Activated CD4-positive, alpha-beta T cell treated with anti-CD3 and anti-CD28 coated beads for 24 hours (primary cell): ENCODE measurements at regions not wholly inside any gene's neighbourhood (a gene's known extent, or its start where the extent isn't known, plus 50 kb on each side); places are given as distances from the start of the nearest gene placed in this dataset.
"Not testable (repeated sequence)": the region's sequence is repeated elsewhere in the genome, so short reads cannot be mapped to it uniquely, and the experiment has no call there.

Experiments
- DNase-seq, 2 donors: peaks; one replicate each; pipeline ENCODE4 v3.0.0-alpha.2; 2020; ENCODE audit warnings: low read depth in 2 of 2

GRCh38 chr4:116665716-116666115, 419.7 kb downstream of the TRAM1L1 start:
- no peak for DNase-seq

- DNase-seq = no peak
Observed at GRCh38 chr4:116664198-116664597, 421.2 kb downstream of the TRAM1L1 start.

DNA sequence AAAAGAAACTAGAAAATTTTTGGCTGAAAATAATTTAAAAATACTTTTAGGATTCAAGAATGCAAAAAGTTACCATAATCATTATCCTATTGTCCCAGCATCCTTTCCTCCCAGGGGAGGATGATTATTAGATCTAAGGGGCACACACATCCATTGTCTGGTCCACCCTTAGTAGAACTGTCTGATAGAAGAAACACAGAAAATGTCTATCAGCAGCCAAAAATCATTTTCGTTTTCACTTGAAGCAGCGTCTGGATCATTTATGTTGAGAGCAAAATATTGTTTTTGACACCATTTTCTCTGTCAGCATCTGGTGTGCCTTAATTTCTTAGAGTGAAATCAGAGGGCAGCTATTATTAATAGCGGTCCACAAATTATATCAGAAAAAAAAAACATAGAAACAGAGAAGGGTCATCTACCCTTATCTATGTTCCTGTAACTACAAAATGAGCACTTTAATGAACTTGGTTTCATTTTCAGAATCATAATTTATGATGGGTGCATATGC, 446.3 kb downstream of the TRAM1L1 start:
- no peak for DNase-seq

- no peak for DNase-seq
Observed at GRCh38 chr4:116638592-116638991, 446.8 kb downstream of the TRAM1L1 start.

DNA sequence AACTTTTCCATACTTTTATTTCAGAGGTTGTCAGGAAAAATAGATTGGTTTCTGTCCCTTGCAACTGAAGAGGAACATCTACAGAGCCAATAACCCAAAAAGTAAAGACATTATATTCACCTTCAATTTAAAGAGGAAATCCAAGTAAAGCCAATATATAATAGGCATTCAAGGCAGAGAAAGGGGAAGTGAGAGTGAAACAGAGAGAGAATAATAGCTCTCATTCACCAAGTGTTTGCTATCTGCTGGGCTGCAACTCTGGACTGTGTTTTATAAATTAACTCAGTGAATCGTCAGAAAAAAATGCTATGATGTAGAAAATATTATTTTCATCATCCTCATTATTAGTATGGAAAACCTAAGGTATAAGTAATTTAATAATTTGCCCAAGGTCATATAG, 448.5 kb downstream of the TRAM1L1 start:
- no peak for DNase-seq

DNA sequence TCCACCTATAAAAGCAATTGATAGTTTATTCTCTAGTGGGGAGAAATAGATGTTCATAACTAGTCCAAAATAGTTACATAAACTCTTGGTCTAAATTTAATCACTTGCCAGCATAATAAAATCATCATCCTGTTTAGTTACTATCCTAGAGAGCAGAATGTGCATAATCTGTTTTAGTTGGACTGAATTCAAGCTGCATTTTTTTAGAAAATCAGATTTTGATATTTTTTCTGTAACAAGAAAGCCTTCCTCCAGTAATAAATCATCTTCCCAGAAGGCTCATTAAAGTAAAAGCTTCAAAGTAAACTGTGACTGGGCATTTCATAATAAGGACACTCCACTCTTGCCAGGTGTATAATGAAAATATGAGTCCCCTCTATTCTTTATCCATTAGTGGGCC, 453.1 kb downstream of the TRAM1L1 start:
- DNase-seq = no peak

- DNase-seq = no peak
Observed at GRCh38 chr4:116628598-116628997, 456.8 kb downstream of the TRAM1L1 start.

DNA sequence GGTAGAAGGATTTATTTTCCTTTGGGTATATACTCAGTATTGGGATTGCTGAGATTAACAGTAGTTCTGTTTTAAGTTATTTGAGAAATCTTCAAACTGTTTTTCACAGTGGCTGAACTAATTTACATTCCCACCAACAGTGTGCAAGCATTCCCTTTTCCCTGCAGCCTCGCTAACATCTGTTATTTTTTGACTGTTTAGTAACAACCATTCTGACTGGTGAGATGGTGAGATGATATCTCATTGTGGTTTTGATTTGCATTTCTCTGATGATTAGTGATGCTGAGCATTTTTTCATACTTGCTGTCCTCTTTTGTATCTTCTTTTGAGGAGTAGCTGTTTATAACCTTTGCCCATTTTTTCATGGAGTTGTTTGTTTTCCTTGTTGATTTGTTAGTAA, 457.8 kb downstream of the TRAM1L1 start:
- no peak for DNase-seq

- DNase-seq = not testable (repeated sequence)
Observed at GRCh38 chr4:116619508-116619907, 465.9 kb downstream of the TRAM1L1 start.

GRCh38 chr4:116618638-116619037, 466.7 kb downstream of the TRAM1L1 start:
- no peak for DNase-seq

GRCh38 chr4:116603096-116603495, 482.3 kb downstream of the TRAM1L1 start:
- DNase-seq = no peak

GRCh38 chr4:116599859-116600258, 485.5 kb downstream of the TRAM1L1 start:
- peak in 1 of 2 donors; percentile 4 for DNase-seq

DNA sequence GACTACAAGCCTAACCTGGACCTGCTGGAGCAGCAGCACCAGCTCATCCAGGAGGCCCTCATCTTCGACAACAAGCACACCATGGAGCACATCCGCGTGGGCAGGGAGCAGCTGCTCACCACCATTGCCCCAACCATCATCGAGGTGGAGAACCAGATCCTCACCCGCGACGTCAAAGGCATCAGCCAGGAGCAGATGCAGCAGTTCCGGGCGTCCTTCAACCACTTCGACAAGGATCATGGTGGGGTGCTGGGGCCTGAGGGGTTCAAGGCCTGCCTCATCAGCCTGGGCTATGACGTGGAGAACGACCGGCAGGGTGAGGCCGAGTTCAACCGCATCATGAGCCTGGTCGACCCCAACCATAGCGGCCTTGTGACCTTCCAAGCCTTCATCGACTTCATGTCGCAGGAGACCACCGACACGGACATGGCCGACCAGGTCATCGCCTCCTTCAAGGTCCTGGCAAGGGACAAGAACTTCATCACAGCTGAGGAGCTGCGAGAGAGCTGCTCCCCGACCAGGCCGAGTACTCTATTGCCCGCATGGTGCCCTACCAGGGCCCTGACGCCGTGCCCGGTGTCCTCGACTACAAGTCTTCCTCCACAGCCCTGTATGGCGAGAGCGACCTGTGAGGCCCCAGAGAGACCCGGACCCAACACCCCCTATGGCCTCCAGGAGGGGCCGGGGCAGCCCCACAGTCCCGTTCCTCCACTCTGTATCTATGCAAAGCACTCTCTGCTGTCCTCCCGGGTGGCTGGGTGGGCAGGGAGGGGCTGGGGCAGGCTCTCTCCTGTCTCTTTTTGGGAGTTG, 486.2 kb downstream of the TRAM1L1 start:
- no peak for DNase-seq

DNA sequence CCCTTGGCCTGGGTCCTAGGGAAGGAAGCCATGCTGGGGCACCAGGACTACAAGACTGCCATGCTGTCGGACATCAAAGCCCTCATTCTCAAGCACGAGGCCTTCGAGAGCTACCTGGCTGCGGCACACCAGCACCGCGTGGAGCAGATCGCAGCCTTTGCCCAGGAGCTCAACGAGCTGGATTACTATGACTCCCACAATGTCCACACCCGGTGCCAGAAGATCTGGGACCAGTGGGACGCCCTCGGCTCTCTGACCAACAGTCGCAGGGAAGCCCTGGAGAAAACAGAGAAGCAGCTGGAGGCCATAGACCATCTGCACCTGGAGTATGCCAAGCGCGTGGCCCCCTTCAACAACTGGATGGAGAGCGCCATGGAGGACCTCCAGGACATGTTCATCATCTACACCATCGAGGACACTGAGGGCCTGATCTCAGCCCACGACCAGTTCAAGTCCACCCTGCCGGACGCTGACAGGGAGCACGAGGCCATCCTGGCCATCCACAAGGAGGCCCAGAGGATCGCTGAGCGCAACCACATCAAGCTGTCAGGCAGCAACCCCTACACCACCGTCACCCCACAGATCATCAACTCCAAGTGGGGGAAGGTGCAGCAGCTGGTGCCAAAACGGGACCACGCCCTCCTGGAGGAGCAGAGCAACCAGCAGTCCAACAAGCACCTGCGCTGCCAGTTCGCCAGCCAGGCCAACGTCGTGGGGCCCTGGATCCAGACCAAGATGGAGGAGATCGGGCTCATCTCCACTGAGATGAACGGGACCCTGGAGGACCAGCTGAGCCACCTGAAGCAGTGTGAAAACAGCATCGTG, 487.0 kb downstream of the TRAM1L1 start:
- no peak for DNase-seq

DNA sequence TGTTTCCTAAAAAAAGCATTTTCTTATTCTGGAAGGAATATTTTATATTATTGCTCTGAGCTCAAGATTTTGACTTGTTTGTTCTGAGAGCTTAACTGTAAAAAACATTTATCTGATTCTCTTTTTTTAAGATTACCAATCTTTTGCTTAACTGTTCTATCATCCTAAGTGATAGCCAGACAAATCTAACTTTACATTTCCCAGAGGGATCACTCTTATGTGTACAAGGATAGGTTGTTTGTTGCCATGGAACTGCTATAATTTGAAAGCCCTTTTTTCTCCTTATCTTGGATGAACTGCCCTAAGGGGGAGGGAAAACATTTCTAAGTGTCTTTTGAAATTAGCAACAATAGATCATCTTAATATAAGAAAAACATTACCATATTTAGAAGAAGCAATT, 494.7 kb downstream of the TRAM1L1 start:
- DNase-seq = no peak

- no peak for DNase-seq
Observed at GRCh38 chr4:116588783-116589182, 496.6 kb downstream of the TRAM1L1 start.

GRCh38 chr4:116585246-116585645, 500.1 kb downstream of the TRAM1L1 start:
- DNase-seq = no peak

GRCh38 chr4:116577321-116577720, 508.1 kb downstream of the TRAM1L1 start:
- no peak for DNase-seq

GRCh38 chr4:116573540-116573939, 511.8 kb downstream of the TRAM1L1 start:
- DNase-seq = no peak

DNA sequence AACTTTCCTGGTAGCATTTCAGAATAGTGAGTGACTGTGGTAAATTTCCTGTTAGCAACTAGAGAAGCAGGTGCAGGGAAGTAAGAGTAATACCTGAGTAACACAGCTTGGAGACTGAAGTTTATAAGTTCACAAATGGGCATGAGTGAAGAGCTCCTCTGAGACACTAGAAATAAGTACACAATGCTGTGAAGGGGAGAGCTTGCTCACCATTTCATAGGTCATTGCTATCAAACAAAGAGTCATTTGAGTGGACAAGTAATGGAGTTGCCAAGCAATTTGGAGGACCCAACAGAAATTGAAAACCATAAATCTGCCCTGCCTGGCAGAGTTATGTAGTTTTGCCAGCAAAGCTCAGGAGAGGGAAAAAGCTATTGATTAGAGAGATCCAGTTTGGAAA, 523.6 kb downstream of the TRAM1L1 start:
- no peak for DNase-seq

DNA sequence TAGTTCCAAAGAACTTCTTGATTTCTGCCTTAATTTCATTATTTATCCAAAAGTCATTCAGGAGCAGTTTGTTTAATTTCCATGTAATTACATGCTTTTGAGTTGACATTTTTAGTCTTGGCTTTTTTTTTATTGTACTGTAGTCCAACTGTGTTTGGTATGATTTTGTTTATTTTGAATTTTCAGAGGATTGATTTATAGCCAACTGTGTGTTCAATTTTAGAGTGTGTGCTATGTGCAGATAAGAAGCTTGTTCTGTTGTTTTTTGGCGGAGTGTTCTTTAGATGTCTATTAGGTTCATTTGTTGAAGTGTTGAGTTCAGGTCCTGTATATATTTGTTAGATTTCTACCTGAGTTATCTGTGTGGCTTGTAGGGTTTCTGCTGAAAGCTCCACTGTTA, 533.6 kb downstream of the TRAM1L1 start:
- DNase-seq = no peak

DNA sequence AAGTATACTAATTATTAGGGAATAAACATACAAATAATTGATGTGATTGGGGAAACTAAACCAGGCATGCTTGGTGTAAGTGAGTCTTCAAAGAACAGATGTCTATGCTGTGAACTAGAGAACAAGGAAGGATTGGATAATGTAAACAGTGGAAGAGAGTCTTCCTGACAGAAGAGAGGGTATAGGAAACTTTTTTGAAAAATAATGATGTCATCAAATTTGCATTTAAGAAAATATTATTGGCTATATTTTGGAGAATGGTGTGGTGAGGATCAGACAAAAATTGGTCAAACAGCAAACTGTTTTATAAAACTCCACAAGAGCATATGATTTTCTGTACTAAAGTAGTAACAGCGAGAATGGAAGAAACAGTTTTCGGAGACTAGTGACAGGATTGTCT, 537.7 kb downstream of the TRAM1L1 start:
- DNase-seq = no peak

- DNase-seq = no peak
Observed at GRCh38 chr4:116546759-116547158, 538.6 kb downstream of the TRAM1L1 start.
